ENCODE measurements at regions not wholly inside any gene's neighbourhood (a gene's known extent, or its start where the extent isn't known, plus 50 kb on each side); places are given as distances from the start of the nearest gene placed in this dataset.

- TF ChIP-seq, protein P1, sequence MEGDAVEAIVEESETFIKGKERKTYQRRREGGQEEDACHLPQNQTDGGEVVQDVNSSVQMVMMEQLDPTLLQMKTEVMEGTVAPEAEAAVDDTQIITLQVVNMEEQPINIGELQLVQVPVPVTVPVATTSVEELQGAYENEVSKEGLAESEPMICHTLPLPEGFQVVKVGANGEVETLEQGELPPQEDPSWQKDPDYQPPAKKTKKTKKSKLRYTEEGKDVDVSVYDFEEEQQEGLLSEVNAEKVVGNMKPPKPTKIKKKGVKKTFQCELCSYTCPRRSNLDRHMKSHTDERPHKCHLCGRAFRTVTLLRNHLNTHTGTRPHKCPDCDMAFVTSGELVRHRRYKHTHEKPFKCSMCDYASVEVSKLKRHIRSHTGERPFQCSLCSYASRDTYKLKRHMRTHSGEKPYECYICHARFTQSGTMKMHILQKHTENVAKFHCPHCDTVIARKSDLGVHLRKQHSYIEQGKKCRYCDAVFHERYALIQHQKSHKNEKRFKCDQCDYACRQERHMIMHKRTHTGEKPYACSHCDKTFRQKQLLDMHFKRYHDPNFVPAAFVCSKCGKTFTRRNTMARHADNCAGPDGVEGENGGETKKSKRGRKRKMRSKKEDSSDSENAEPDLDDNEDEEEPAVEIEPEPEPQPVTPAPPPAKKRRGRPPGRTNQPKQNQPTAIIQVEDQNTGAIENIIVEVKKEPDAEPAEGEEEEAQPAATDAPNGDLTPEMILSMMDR (IDR thresholded peaks at IDR 0.05), result no peak
- TF ChIP-seq POLR2A (IDR thresholded peaks at IDR 0.05), result no peak
Measured at GRCh38 chr10:4054656-4055435, 269.8 kb upstream of the KLF6 start.

Data from thyroid gland (tissue), 4 donors.